ENCODE measurements at regions not wholly inside any gene's neighbourhood (a gene's known extent, or its start where the extent isn't known, plus 50 kb on each side); places are given as distances from the start of the nearest gene placed in this dataset.

DNA sequence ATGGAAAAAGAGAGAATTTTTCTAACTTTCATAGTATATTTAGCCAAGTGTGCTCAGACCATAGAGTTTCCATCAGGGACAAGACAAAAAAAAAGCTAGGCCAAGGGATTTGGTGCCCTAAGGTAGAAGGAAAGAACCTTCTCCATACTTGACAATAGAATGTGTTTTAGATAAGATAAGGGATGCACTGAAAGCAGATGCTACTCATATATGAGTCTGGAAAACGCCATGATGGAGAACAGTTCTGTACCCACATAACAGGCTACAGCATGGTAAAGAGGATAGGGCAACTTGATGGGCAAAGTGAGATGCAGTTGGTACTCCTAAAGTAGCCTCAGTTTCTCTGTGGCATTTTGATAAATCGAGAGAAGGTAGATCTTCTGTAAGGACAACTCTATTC is 216.4 kb upstream of the NECTIN3 start:
- Histone ChIP-seq H3K9me3 (ENCODE audit: severe bottlenecking) (no peaks in the 10 kb centered on the region), H3K27me3 (ENCODE audit: insufficient read depth, low read depth, severe bottlenecking) (no peaks in the 10 kb centered on the region), H3K27ac (no peak overlapping the region), H3K36me3 (no peaks in the 10 kb centered on the region), H3K4me3 (ENCODE audit: low read depth, low read length) (no peak overlapping the region)
- DNase-seq = no peak
- TF ChIP-seq, protein P1, sequence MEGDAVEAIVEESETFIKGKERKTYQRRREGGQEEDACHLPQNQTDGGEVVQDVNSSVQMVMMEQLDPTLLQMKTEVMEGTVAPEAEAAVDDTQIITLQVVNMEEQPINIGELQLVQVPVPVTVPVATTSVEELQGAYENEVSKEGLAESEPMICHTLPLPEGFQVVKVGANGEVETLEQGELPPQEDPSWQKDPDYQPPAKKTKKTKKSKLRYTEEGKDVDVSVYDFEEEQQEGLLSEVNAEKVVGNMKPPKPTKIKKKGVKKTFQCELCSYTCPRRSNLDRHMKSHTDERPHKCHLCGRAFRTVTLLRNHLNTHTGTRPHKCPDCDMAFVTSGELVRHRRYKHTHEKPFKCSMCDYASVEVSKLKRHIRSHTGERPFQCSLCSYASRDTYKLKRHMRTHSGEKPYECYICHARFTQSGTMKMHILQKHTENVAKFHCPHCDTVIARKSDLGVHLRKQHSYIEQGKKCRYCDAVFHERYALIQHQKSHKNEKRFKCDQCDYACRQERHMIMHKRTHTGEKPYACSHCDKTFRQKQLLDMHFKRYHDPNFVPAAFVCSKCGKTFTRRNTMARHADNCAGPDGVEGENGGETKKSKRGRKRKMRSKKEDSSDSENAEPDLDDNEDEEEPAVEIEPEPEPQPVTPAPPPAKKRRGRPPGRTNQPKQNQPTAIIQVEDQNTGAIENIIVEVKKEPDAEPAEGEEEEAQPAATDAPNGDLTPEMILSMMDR (IDR thresholded peaks at IDR 0.05; ENCODE audit: low read depth, low read length) = no peak

DNA sequence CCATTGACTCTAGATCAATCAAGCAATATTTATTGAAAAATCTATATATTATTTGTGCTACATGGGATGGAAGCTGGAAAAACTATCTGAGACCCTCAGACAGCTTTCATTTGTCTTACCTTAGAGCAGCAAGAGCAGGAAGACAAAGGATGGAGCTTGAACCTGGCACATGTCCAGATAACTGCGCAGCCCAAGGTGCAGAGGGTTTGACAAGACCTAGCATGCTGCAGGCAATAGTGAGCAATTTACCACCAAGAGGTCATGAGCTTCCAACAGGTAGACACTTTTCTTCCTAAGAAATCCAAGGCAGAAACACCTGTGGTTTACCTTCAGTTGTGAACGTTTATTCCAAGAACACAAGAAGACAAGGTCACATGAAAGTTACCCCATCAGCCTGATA is 214.7 kb upstream of the NECTIN3 start:
- no peaks in the 10 kb centered on the region for H3K9me3 ChIP-seq (ENCODE audit: severe bottlenecking)
- DNase-seq = no peak
- H3K27ac ChIP-seq = no peak overlapping the region
- no peaks in the 10 kb centered on the region for H3K27me3 ChIP-seq (ENCODE audit: insufficient read depth, low read depth, severe bottlenecking)
- TF ChIP-seq, protein P1 (IDR thresholded peaks at IDR 0.05; ENCODE audit: low read depth, low read length) = no peak
- H3K4me3 ChIP-seq (ENCODE audit: low read depth, low read length) = no peak overlapping the region
- H3K36me3 ChIP-seq = no peaks in the 10 kb centered on the region

- H3K27ac ChIP-seq = no peak overlapping the region
- no peaks in the 10 kb centered on the region for H3K27me3 ChIP-seq (ENCODE audit: insufficient read depth, low read depth, severe bottlenecking)
- H3K36me3 ChIP-seq = no peaks in the 10 kb centered on the region
- no peak overlapping the region for H3K4me3 ChIP-seq (ENCODE audit: low read depth, low read length)
- no peak for DNase-seq
- no peaks in the 10 kb centered on the region for H3K9me3 ChIP-seq (ENCODE audit: severe bottlenecking)
- TF ChIP-seq, protein P1 (IDR thresholded peaks at IDR 0.05; ENCODE audit: low read depth, low read length) = no peak
These were observed 213.1 kb upstream of the NECTIN3 start for GRCh38 chr3:110858549-110858948.

GRCh38 chr3:110859336-110859735 is 212.3 kb upstream of the NECTIN3 start:
- Histone ChIP-seq H3K4me3 (ENCODE audit: low read depth, low read length) (no peak overlapping the region), H3K27ac (no peak overlapping the region), H3K27me3 (ENCODE audit: insufficient read depth, low read depth, severe bottlenecking) (no peaks in the 10 kb centered on the region), H3K36me3 (no peaks in the 10 kb centered on the region), H3K9me3 (ENCODE audit: severe bottlenecking) (no peaks in the 10 kb centered on the region)
- peak; percentile 31 for DNase-seq
- TF ChIP-seq, protein P1 (IDR thresholded peaks at IDR 0.05; ENCODE audit: low read depth, low read length) = no peak

GRCh38 chr3:110859993-110860392 is 211.6 kb upstream of the NECTIN3 start:
- Histone ChIP-seq H3K36me3 (no peaks in the 10 kb centered on the region), H3K27ac (no peak overlapping the region), H3K4me3 (ENCODE audit: low read depth, low read length) (no peak overlapping the region), H3K9me3 (ENCODE audit: severe bottlenecking) (no peaks in the 10 kb centered on the region), H3K27me3 (ENCODE audit: insufficient read depth, low read depth, severe bottlenecking) (no peaks in the 10 kb centered on the region)
- TF ChIP-seq, protein P1 (IDR thresholded peaks at IDR 0.05; ENCODE audit: low read depth, low read length) = no peak
- no peak for DNase-seq

DNA sequence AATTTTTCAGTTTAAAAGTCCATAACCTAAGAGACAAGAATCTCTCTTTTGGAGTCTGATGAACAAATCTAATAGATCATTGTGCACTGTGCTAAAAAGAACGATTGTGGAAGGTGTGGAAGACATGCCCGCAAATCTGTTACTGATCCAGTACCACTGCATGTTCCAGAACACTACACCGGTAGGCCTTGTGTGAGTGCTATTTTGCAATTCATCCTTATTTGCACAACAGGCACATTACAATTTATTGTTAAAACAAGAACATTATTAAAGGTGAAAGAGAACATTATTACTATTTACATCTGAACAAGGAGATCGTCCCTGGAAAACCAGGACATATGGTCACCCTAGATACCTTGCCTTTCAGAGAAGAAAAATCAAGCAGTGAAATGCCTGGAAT is 205.7 kb upstream of the NECTIN3 start:
- Histone ChIP-seq H3K9me3 (ENCODE audit: severe bottlenecking) (no peaks in the 10 kb centered on the region), H3K27ac (no peak overlapping the region), H3K4me3 (ENCODE audit: low read depth, low read length) (no peak overlapping the region), H3K36me3 (no peaks in the 10 kb centered on the region), H3K27me3 (ENCODE audit: insufficient read depth, low read depth, severe bottlenecking) (no peaks in the 10 kb centered on the region)
- TF ChIP-seq, protein P1 (IDR thresholded peaks at IDR 0.05; ENCODE audit: low read depth, low read length) = no peak
- DNase-seq = no peak

Data from WERI-Rb-1 (cell line).